ENCODE measurements at regions not wholly inside any gene's neighbourhood (a gene's known extent, or its start where the extent isn't known, plus 50 kb on each side); places are given as distances from the start of the nearest gene placed in this dataset.

DNA sequence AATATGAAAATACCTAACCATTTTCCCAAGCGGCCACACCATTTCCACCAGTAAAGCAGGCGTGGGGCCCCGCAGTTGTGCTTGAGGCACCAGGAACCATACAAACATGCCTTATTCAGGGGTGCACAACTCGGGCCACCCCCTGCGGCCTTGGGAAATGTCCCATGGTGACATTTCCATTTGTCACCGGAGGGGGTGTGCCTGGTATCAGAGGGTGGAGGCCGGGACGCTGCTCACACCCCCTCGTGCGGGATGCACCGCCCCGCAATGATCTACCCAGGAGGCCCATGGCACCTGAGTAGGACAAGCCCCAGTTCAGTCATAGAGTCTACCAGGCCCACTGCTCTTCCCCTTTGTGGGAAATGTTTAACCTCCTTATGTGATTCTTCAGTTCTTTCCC lies 218.8 kb downstream of the TEX29 start:
- TF ChIP-seq EP300 (IDR thresholded peaks at IDR 0.05) (no peak), POLR2A (IDR thresholded peaks at IDR 0.05) (no peak)

Measured in ovary (tissue), 1 donor.